ENCODE measurements at regions not wholly inside any gene's neighbourhood (a gene's known extent, or its start where the extent isn't known, plus 50 kb on each side); places are given as distances from the start of the nearest gene placed in this dataset.
A peak's percentile ranks its signal among the peaks of the same experiment; 100 is the strongest.
"Not testable (repeated sequence)": the region's sequence is repeated elsewhere in the genome, so short reads cannot be mapped to it uniquely, and the experiment has no call there.

DNA sequence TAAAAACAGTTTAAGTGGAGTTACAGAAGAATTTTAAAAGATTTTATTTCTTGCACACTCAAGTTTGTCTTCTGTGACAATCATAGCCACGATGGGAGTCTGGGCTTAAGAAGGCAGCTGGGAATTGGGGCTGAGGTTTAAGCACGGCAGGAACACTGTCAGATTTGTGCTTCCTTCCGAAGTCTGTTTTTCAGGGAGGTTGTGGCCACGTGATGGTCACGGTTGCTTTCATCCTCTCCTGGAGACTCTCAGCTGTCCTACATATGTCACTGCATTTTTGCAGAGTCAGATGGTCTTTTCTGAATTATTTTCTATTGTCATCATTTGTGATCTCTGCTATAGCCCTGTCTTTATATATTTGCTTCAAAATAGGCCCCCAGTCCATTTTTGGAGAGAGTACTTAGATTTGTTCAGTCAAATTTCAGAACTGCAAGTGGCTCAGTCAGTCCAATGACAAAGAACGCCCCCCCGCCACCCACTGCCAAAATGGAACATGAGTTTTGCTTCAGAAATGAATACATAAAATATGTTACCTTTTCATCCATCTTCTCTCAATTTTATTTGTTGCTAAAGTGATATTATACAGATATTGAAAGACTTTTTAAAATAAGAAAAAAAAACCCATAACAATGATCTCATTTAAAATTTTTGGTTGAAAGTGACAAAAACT lies 111.8 kb upstream of the ZFP64 start:
- DNase-seq, result no peak

DNA sequence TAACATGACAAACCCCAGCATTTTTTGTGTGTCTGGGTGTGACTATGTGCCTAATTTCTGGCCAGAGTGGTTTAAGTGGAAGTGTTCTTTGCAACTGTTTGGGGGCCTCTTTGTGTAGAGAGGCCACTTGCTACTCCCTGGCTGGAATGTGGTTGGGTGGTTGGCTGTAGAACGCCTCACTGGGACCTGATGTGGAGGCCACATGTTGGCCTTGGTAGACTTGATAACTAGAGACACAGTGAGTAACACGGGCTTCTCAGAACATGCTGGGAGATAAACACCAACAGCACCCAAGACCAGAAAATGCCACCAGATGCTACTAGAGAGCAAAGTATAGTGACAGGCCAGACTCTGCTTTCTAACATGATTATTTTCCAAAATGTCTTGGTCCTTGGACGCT lies 111.2 kb upstream of the ZFP64 start:
- no peak for DNase-seq

DNA sequence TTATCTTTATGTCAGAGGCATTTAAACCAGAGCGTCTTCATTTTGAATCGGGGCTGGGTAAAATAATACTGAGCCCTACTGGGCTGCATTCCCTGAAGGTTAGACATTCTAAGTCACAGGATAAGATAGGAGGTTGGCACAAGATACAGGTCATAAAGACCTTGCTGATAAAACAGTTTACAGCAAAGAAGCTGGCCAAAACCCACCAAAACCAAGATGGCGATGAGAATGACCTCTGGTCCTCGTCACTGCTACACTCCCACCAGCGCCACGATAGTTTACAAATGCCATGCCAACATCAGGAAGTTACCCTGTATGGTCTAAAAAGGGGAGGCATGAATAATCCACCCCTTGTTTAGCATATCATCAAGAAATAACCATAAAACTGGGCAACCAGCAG lies 110.5 kb upstream of the ZFP64 start:
- DNase-seq, result not testable (repeated sequence)

DNA sequence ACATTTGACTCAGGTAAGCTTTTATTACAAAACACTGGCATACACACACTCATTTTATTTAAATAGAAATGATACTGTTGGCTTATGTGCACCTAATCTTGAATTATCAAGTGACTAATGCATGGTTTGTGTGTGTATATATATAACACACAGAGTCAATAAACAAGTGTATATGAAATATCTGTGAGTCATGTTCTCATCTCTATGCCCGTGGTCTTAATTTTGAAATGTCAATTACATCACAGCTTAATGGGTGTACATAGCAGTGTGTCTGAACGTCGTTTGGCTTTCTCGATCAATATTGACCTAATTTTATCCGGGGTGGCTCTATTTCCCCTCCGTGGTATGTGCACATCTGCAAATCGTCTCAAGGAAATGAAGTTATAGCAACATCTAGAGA lies 104.0 kb upstream of the ZFP64 start:
- no peak for DNase-seq

DNA sequence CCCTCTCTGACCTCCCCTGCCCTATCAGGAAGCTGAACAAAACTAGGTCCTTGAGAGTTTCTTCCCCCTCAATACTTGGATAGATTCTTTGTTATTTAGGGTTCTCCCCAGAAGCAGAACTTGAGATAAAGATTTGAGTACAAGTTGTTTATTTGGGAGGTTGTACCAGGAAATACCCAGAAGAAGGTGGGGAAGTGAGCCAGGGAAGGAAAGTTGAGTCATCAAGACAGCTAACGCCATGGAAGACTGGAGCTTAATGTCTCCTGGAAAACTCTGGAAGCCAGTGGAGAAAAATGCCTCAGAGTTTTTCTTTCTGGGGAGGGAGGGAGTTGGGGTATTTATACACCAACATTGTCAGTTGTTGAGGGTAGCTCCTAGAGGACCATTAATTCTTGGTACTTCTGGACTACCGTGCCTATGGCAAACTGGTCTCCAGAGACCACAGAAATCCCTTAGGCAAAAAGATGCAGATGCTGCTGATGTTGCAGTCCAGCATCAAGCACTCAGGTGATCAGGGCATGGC lies 102.6 kb upstream of the ZFP64 start:
- no peak for DNase-seq

DNA sequence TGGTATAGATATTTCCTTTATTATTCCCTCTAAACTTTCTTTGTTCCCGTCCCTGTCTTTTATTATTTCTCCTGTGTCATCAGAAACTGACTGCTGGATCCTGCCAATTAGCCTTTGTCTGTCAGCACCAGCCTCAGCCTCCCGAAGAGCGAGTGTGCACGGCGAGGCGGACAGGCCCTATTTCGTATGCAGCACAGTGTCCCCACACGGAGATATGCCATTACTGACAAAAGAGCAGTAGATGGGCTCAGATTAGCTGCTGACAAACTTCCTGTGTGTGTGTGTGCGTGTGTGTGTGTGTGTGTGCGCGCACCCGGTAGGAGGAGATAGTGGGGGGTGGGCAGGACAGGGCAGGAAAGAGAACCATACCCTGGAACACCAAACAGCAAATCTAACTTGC lies 99.5 kb upstream of the ZFP64 start:
- DNase-seq, result no peak

DNA sequence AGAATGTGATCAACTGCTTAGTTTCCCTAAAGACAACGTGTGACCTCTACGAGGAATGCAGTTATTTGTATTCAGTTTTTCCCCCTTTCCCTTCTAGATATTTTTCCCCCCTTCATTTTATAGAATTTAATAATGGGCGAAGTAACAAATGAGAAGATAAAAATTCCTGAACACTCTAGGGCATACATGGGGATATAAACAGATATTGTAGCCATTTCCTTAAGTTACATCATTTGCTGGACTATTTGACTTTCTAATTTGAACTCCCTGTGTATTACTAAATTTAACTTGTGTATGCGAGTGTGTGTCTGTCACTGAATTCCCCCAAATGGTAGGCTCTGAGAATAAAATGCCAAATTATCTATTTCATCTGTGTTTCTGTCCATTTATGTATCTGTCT lies 99.0 kb upstream of the ZFP64 start:
- DNase-seq, result no peak

DNA sequence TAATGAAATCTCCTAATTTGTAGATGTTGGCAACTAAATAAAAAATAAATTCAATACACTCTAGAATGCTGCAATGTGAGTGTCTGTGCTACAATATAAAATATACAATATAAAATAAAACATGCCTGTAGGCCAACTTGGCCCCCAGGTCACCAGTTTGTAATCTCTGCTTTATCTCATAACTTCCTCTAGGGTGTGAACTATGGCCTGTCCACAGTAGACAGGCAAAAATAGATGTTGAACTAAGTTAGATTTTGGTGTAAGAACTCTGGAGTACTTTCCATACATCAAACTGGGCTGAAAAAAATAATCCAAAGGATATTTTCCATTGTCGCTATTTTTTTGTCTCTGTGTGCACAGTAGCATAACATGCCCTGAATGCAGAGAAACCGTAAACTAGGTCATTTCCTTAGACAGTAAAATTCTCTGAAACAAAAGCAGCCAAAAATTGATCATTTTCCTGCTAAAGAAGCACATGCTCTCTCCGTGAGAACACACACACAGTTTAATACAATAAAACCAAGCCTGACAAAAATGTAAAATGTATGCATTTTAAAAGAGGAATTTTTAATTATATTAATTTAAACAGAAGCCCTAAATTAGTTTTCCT lies 98.5 kb upstream of the ZFP64 start:
- DNase-seq, result no peak

DNA sequence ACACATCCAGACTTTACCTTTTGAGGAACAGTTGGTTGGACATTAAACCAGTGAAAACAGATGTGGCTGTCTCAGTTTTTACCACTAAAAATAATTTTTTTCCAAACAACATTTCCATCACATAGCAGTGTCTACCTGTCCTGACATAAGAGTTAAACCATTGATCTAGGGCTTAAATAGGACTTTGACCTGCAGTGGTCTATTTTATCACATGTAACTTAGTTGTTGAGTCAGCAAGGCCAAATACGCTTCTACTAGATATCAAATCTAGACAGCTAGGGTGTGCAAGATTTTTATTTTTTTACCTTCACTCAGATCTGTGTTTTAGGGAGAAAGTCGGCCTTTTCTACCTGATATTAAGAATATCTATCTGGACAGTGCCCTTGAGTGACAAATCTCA lies 88.8 kb upstream of the ZFP64 start:
- DNase-seq, result no peak

DNA sequence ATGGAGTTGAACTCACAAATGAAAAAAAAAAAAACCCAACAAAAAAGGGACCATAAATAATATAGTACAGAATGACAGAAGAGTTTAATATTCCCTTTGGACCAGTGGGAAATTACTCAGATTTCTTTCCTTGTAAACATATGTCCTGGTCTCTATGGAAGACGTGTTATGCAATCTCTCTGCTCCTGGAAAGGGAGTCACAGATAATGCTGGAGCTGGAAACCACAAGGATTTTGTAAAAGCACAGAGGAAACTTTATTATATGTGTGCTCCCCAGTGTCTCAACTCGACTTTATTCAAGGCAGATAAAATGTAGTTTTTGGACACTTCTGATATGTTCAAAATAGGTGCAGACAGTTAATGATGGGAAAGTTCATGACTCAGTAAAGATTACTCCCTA lies 88.1 kb upstream of the ZFP64 start:
- DNase-seq, result peak; percentile 40

DNA sequence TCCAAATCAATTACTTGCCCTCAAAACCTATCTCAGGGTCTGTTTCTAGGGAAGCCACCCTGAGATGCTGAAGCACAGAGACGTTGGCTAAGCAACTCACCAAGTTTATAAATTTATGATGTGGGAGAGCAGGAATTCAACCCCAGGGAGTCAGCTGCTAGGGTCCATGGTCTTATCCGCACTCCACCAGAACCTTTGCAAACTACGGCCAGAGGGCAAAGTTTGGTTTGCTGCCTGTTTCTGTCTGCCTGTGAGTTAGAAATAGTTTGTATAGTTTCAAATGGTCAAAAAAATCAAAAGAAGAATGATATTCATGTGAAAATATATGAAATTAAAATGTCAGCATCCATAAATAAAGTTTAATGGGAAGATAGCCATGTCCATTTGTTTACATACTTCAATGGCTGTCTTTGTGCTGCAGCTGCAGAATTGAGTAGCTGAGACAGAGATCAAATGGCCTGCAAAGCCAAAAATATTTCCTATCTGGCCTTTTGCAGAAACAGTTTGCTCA lies 83.7 kb upstream of the ZFP64 start:
- DNase-seq, result peak; percentile 63

DNA sequence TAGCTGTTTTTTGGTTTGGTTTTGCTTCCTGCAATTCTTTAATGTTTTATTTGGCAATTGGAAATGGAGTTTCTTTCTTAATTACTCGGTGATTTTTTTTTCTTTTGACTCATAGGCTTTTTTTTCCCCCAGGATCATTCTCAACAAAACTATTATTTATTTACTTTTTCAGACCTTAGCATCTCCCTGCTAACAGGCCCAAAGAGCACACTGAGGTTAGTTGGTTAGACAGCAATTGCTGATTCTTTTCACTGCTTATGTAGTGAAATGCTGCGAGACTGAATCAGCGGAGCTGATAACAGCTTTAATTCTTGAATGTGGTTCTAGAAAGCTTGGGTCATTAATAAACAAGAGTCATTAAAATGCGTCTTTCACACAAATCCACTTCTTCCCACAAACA lies 79.1 kb upstream of the ZFP64 start:
- DNase-seq, result no peak

DNA sequence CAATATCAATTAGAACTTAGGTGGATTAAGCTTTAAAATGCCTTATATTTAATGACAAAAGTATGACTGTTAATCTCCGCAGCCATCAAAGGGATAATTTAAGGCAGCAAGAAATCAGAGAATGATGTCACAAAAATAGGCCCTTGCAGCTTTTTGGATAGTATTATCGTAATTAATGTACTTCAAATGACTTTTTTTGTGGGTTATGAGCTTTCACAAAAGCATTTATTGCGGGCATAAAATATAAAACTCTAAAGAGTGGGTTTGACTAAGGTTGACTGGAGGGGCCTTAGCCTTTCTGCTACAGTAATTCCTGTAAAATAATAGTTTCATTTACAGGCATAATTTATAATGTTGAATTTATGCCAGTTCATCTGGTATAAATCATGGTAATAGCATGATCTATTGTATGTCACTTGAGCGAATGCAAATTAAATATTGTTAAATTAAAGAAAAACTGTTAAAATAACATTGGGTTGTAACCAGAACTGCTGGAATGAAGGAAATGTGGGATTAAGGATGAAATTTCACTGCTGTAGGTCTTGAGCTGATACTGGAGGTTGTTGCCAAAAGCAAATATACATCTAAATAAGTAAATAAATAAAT lies 78.5 kb upstream of the ZFP64 start:
- DNase-seq, result no peak

DNA sequence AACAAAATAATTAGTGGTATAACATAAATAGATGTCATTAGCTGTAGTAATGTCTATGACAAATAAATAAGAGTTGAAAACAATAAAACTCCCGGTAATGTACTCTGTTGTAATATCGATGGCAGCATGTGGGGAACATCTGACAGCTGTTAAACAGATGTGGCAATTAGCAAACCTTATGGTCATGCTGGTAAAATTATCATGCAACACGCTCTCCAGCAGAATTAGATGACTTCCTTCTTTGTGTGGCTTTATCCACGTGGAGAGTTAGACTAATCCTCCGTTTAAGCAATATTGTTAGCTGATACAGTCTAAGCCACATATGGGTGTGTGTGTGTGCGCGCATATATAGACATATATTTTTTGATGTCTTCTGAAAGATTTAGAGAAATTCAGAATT lies 77.7 kb upstream of the ZFP64 start:
- DNase-seq, result no peak

DNA sequence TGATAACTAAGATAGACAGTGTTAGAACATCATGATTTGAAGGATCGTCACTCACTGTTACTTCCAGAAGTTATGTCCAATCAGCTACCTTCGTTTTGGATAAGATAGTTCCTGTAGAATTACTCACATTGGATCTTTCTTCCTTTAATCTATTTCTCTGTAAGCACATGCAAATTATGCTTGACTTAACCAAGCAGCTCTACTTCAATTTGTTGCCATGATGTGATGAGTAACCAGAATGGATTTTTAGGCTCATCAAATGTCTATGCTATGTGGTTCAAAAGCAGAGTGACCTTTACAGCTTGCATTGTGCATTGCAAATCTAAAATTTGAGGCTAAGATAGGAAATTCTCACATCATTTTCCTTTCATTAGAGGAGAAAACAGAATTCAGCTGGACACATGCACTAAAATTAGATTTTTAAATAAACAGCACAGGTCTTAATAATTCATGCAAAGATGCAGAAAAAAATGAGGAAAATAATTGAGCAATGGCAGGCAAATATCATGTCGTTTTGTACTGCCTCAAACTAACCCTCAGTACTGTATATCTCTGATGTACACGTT lies 76.7 kb upstream of the ZFP64 start:
- DNase-seq, result no peak

DNA sequence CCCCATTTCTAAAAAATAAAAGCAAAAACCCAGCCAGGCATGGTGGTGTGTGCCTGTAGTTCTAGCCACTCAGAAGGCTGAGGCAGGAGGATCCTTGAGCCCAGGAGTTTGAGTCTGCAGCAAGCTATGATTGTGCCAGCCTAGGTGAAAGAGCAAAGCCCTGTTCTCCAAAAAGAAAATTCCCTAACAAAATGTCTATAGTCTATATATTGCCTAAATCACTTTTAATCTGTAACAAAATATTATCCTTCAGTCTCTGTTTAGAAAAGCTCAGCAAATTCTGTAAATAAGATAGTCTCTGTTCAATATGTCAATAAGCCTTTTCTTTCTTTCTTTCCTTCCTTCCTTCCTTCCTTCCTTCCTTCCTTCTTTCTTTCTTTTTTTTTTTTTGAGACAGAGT lies 75.8 kb upstream of the ZFP64 start:
- no peak for DNase-seq

DNA sequence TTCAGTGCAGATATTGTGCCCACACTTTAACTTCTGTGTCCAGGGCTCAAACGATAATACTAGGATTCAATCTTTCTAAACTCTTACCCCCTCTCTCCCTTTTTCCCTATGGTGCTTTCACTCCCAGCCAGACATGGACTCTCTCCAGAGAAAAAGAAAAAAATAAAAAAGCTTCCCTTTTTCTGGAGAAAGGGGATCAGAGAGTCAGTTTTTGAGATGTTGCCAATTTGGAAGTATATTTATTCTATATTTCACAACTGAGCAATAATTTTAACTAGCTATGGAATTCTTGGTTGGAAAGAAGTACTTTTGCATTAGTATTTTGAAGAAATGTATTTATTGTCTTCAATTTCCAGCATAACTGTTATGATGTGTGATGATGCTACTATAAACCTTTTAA lies 72.2 kb upstream of the ZFP64 start:
- DNase-seq, result peak; percentile 13

DNA sequence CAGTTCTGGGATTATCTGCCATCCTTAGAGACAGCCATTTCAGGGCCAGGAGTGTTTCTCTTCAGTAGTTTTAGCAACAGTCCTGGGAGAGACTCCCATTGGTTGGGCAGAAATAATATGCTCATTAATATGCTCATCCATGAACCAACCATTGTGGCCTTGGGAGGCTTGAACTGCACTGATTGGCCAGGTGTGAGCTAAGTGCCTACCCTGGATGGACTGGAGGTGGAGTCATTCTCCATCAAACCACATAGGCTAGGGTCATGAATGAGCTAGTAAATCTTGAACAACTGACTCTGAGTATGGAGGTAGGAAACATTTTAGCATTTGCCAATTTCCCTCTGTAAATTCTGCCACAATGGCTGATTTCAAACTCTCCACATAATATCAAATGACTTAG lies 70.2 kb upstream of the ZFP64 start:
- DNase-seq, result no peak

DNA sequence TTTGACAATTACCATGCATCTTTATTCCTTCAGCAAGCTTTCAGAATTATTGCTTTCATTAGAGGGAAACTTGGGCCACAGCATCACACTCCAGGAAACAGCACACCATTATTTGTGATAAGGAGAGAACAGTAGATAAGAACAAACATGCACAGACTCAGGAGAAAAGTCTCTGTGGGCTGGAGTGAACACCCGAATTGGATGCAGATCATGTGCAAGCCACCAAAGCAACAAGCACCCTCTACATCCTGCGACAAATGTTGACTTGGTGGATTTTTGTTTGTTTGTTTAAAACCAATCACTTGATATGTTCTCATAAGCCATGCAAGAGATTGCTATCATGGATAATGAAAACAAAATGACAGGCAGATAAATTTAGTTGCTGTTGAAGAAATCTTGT lies 67.7 kb upstream of the ZFP64 start:
- DNase-seq, result no peak

DNA sequence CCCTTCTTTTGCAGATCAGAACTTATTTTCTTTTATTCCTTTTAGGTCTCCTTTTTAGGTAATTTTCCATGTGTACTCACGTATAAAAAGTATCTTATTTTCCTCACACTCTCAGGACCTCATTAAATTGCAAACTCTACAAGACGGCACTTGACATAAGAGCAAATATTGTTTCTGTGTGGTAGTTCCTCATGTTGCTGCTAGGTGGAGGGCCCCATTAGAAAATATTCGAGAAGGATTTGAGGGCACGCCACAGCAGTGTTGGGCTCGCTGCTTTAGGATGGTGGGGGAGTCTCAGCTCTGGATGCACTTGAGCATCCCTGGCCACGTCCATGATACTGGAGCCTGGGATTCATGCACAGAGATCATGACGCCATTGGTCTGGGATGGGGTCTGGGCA lies 64.9 kb upstream of the ZFP64 start:
- DNase-seq, result no peak

DNA sequence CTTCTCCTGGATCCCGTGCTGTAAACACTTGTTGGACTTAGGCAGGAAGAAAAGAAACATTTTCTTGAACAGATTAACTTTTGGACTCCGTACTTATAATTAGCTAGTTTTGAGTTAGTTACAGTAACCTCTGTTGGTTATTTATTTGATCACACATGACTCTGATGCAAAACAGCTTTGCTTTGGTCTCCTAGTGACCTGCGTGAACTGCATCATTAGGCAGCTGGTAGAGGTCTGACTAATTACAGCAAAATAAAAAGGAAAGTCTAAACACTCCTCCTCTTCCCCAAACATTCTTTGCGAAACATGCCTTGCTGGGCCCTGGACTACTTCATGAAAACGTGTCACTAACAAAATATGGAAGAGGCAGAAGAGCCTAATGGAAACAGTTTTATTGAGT lies 61.1 kb upstream of the ZFP64 start:
- no peak for DNase-seq

DNA sequence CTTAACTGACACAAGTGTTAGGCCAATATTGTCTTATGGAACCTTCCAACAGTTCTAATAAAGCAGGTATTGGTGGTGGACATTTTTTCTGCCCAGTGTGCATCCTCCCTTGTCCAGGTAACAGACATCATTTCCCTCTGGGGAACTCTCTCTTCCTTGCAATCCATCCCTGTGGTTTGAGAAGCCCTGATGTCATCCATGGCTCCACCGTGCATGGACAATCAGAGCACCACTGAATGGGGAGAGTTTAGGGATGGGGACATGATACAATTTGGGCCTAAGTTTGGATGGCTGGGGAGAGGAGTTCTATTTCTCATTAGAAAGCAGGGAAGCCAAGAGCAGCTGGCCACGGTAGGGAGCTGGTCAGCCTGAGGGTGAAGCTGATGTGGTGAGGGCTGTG lies 60.2 kb upstream of the ZFP64 start:
- no peak for DNase-seq

DNA sequence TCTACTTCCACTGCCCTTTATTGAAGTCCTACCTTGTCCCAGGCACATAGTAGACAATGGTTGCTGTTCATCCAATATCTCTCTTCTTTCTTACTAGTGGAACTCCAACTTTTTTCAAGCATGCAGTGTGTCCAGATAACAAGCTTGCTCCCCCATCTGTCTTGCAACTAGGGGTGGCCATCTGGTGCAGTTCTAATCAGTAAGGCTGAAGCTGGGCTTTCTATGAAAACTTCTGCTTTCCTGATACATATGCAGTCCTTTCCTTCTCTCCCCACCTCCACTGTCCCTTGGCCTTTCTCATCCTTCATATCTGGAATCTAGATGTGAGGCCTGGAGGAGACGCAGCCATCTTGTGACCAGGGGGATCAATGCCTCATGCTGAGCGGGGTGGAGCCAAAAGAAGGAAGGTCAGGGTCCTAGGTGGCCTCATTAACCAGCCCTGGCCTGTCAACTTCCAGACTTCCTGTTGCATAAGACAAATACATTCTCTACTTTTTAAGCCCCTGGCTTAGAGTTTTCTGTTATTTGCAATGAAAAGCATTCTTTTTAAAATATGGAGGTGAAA lies 59.6 kb upstream of the ZFP64 start:
- no peak for DNase-seq

Data from hindlimb muscle (tissue), 1 donor.